ENCODE measurements at regions not wholly inside any gene's neighbourhood (a gene's known extent, or its start where the extent isn't known, plus 50 kb on each side); places are given as distances from the start of the nearest gene placed in this dataset.
A peak's percentile ranks its signal among the peaks of the same experiment; 100 is the strongest.
"Not testable (repeated sequence)": the region's sequence is repeated elsewhere in the genome, so short reads cannot be mapped to it uniquely, and the experiment has no call there.

- H3K9ac ChIP-seq = no peak overlapping the region
- no peaks in the 10 kb centered on the region for H3K36me3 ChIP-seq
These were observed 123.8 kb upstream of the RORB start for GRCh38 chr9:74373348-74373747.

GRCh38 chr9:74379718-74380117 is 117.4 kb upstream of the RORB start:
- no peak overlapping the region for H3K4me2 ChIP-seq
- H3K27ac ChIP-seq = no peak overlapping the region
- no peak for TF ChIP-seq Cebpa-rat (IDR thresholded peaks at IDR 0.05)
- no peak overlapping the region for H3K9ac ChIP-seq
- H3K36me3 ChIP-seq = no peaks in the 10 kb centered on the region
- H4K20me1 ChIP-seq = no peaks in the 10 kb centered on the region
- no peaks in the 10 kb centered on the region for H3K27me3 ChIP-seq
- H3K4me1 ChIP-seq = no peaks in the 10 kb centered on the region; a peak in 1 of 20 replicates
- H3K9me3 ChIP-seq (replicated peaks in 1 of 11) = no peaks in the 10 kb centered on the region; a peak in 1 of 22 replicates
- H3K4me3 ChIP-seq = no peak overlapping the region

More at GRCh38 chr9:74373348-74373747, 123.8 kb upstream of the RORB start:
- H3K27ac ChIP-seq = no peak overlapping the region
- H3K27me3 ChIP-seq = no peaks in the 10 kb centered on the region
- H4K20me1 ChIP-seq = no peaks in the 10 kb centered on the region
- TF ChIP-seq Cebpa-rat (IDR thresholded peaks at IDR 0.05) = no peak
- no peaks in the 10 kb centered on the region for H3K4me1 ChIP-seq
- no peak overlapping the region for H3K4me3 ChIP-seq
- no peak overlapping the region for H3K4me2 ChIP-seq
- no peaks in the 10 kb centered on the region for H3K9me3 ChIP-seq (replicated peaks in 1 of 11)

GRCh38 chr9:74391816-74392215 is 105.3 kb upstream of the RORB start:
- H3K4me3 ChIP-seq = no peak overlapping the region
- peaks cover 0 to 5% (median 0%) of the 10 kb centered on the region in 11 experiments; a peak in 1 of 22 replicates for H3K9me3 ChIP-seq (replicated peaks in 1 of 11)
- TF ChIP-seq Cebpa-rat (IDR thresholded peaks at IDR 0.05) = no peak
- no peak overlapping the region for H3K27ac ChIP-seq
- H3K36me3 ChIP-seq = no peaks in the 10 kb centered on the region
- no peak overlapping the region for H3K9ac ChIP-seq
- peaks cover 0 to 17% (median 7%) of the 10 kb centered on the region in 10 experiments; a peak in 11 of 20 replicates for H3K4me1 ChIP-seq
- peak overlapping the region in 2 of 11 experiments; percentile 52 to 55; a peak in 1 of 22 replicates for H3K4me2 ChIP-seq
- no peaks in the 10 kb centered on the region for H4K20me1 ChIP-seq
- no peaks in the 10 kb centered on the region for H3K27me3 ChIP-seq

GRCh38 chr9:74403581-74403980 is 93.6 kb upstream of the RORB start:
- Histone ChIP-seq H3K9ac (no peak overlapping the region), H4K20me1 (no peaks in the 10 kb centered on the region), H3K27ac (no peak overlapping the region), H3K4me3 (no peak overlapping the region), H3K27me3 (no peaks in the 10 kb centered on the region), H3K4me1 (no peaks in the 10 kb centered on the region), H3K36me3 (no peaks in the 10 kb centered on the region), H3K4me2 (no peak overlapping the region), H3K9me3 (replicated peaks in 1 of 11) (peaks cover 24 to 40% (median 32%) of the 10 kb centered on the region in 11 experiments)
- TF ChIP-seq Cebpa-rat (IDR thresholded peaks at IDR 0.05) = peak in 1 of 11 experiments; percentile 40; a peak in 1 of 22 replicates

GRCh38 chr9:74404620-74405019 is 92.5 kb upstream of the RORB start:
- H3K4me1 ChIP-seq = no peaks in the 10 kb centered on the region
- no peak overlapping the region for H3K27ac ChIP-seq
- no peak overlapping the region for H3K4me3 ChIP-seq
- H3K36me3 ChIP-seq = no peaks in the 10 kb centered on the region
- TF ChIP-seq Cebpa-rat (IDR thresholded peaks at IDR 0.05) = no peak
- H3K9ac ChIP-seq = no peak overlapping the region
- H4K20me1 ChIP-seq = no peaks in the 10 kb centered on the region
- no peak overlapping the region for H3K4me2 ChIP-seq
- peaks cover 24 to 44% (median 32%) of the 10 kb centered on the region in 11 experiments for H3K9me3 ChIP-seq (replicated peaks in 1 of 11)
- no peaks in the 10 kb centered on the region for H3K27me3 ChIP-seq

GRCh38 chr9:74407166-74407565 is 90.0 kb upstream of the RORB start:
- Histone ChIP-seq H3K4me2 (no peak overlapping the region), H3K4me1 (no peaks in the 10 kb centered on the region), H3K9ac (no peak overlapping the region), H3K4me3 (no peak overlapping the region), H3K9me3 (replicated peaks in 1 of 11) (peaks cover 36 to 62% (median 43%) of the 10 kb centered on the region in 11 experiments), H3K27ac (no peak overlapping the region), H3K36me3 (no peaks in the 10 kb centered on the region), H3K27me3 (no peaks in the 10 kb centered on the region), H4K20me1 (no peaks in the 10 kb centered on the region)
- no peak for TF ChIP-seq Cebpa-rat (IDR thresholded peaks at IDR 0.05)

- Histone ChIP-seq H3K27me3 (no peaks in the 10 kb centered on the region), H3K9ac (no peak overlapping the region), H3K4me3 (no peak overlapping the region), H3K4me2 (no peak overlapping the region), H4K20me1 (no peaks in the 10 kb centered on the region), H3K36me3 (no peaks in the 10 kb centered on the region), H3K27ac (no peak overlapping the region), H3K9me3 (replicated peaks in 1 of 11) (peaks cover 10 to 29% (median 14%) of the 10 kb centered on the region in 11 experiments), H3K4me1 (no peaks in the 10 kb centered on the region)
- no peak for TF ChIP-seq Cebpa-rat (IDR thresholded peaks at IDR 0.05)
These were observed 84.7 kb upstream of the RORB start for GRCh38 chr9:74412236-74412979.

- no peak for TF ChIP-seq Cebpa-rat (IDR thresholded peaks at IDR 0.05)
- no peaks in the 10 kb centered on the region for H3K4me1 ChIP-seq
- H3K36me3 ChIP-seq = no peaks in the 10 kb centered on the region
- no peaks in the 10 kb centered on the region for H3K27me3 ChIP-seq
- H3K27ac ChIP-seq = no peak overlapping the region
- no peak overlapping the region for H3K9ac ChIP-seq
- no peaks in the 10 kb centered on the region for H4K20me1 ChIP-seq
- H3K9me3 ChIP-seq (replicated peaks in 1 of 11) = peaks cover 10 to 29% (median 14%) of the 10 kb centered on the region in 11 experiments
- H3K4me2 ChIP-seq = no peak overlapping the region
- no peak overlapping the region for H3K4me3 ChIP-seq
These were observed 83.3 kb upstream of the RORB start for GRCh38 chr9:74413876-74414275.

- Histone ChIP-seq H3K36me3 (no peaks in the 10 kb centered on the region), H3K27me3 (no peaks in the 10 kb centered on the region), H4K20me1 (no peaks in the 10 kb centered on the region), H3K9me3 (replicated peaks in 1 of 11) (peaks cover 10 to 29% (median 14%) of the 10 kb centered on the region in 11 experiments), H3K4me3 (no peak overlapping the region), H3K9ac (no peak overlapping the region), H3K4me1 (no peaks in the 10 kb centered on the region), H3K27ac (no peak overlapping the region), H3K4me2 (no peak overlapping the region)
- TF ChIP-seq Cebpa-rat (IDR thresholded peaks at IDR 0.05) = no peak
These were observed 82.8 kb upstream of the RORB start for GRCh38 chr9:74414325-74414724.

- TF ChIP-seq Cebpa-rat (IDR thresholded peaks at IDR 0.05) = no peak
- Histone ChIP-seq H3K4me2 (no peak overlapping the region), H3K9me3 (replicated peaks in 1 of 11) (peaks cover 10 to 20% (median 14%) of the 10 kb centered on the region in 11 experiments), H3K4me1 (peaks cover 0 to 7% (median 0%) of the 10 kb centered on the region in 10 experiments; a peak in 2 of 20 replicates), H3K27ac (no peak overlapping the region), H3K9ac (no peak overlapping the region), H3K27me3 (no peaks in the 10 kb centered on the region), H3K4me3 (no peak overlapping the region), H4K20me1 (no peaks in the 10 kb centered on the region), H3K36me3 (no peaks in the 10 kb centered on the region)
These were observed 81.1 kb upstream of the RORB start for GRCh38 chr9:74415995-74416394.

- not testable (repeated sequence) for H3K4me2 ChIP-seq; H3K9ac ChIP-seq; H3K4me1 ChIP-seq; H4K20me1 ChIP-seq; H3K36me3 ChIP-seq; H3K27ac ChIP-seq; H3K27me3 ChIP-seq; H3K9me3 ChIP-seq (replicated peaks in 1 of 11); H3K4me3 ChIP-seq
These were observed 72.6 kb upstream of the RORB start for GRCh38 chr9:74424488-74424887.

Measured in BLaER1 treated with 17β-estradiol and CSF1 and Interleukin-3, amounts not matched to agents 10 nM and 100 nM (cell line).